ENCODE measurements at regions not wholly inside any gene's neighbourhood (a gene's known extent, or its start where the extent isn't known, plus 50 kb on each side); places are given as distances from the start of the nearest gene placed in this dataset.
A peak's percentile ranks its signal among the peaks of the same experiment; 100 is the strongest.
"Not testable (repeated sequence)": the region's sequence is repeated elsewhere in the genome, so short reads cannot be mapped to it uniquely, and the experiment has no call there.

GRCh38 chrX:23061116-23061515 is 61.4 kb downstream of the DDX53 start:
- FAIRE-seq: no peak
- DNase-seq (ENCODE audit: extremely low spot score, insufficient read length, low read depth): no peak

- no peak for DNase-seq (ENCODE audit: extremely low spot score, insufficient read length, low read depth)
- no peak for FAIRE-seq
Observed at GRCh38 chrX:23062359-23062758, 62.6 kb downstream of the DDX53 start.

DNA sequence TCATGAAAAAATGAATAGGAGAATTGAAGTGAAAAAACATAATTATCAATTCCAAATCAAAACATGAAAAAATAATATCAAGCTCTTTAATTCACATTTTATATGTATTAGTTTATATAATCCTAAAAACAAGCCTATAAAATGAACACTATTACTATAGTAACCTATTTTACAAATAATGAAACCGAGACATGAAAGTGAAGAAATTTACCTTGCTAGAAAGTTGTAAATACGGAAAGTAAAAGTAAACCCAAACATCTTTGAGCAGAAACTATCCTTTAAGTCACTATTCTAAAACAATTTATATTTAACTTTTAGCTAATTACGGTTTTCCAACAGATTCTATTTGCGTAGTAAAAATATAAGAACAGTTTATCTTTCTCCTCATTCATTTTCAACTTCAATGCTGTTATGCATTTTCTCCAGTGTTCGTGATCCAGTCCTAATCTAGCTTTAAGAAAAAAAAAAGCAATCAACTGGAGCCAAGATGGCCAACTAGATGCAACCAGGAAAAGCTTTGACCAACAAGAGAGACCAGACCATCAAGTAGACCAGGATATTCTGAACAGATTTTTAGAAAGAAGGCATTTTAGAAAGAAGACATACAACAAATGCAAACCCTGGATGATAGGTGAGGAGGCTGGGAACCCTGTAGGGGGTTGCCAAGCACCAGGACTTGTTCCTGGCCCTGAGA is 67.0 kb downstream of the DDX53 start:
- FAIRE-seq (no peak), DNase-seq (ENCODE audit: extremely low spot score, insufficient read length, low read depth) (no peak)

GRCh38 chrX:23075461-23075860 is 75.7 kb downstream of the DDX53 start:
- not testable (repeated sequence) for DNase-seq (ENCODE audit: extremely low spot score, insufficient read length, low read depth)
- FAIRE-seq: peak; percentile 83

DNA sequence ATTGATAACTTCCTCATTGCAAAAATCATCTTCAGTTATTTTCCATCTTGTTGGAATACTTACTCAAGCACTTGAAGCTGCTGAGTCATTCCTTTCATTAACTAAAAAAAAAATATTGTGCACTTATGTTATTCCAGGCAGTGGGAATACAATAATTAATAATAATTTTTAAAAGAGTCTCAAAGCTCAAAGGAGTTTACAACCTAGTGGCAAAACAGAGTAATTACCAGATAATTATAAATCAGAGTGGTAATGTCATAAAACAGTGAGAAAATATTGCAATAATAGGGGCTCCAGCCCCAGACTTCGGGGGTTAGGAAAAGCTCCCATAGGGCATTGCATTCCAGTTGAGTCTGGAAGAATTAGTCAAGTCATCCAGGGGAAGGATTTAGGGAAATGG is 79.6 kb downstream of the DDX53 start:
- DNase-seq (ENCODE audit: extremely low spot score, insufficient read length, low read depth): no peak
- no peak for FAIRE-seq

- DNase-seq (ENCODE audit: extremely low spot score, insufficient read length, low read depth) (no peak), FAIRE-seq (no peak)
Observed at GRCh38 chrX:23100826-23101225, 101.1 kb downstream of the DDX53 start.

- FAIRE-seq: no peak
- no peak for DNase-seq (ENCODE audit: extremely low spot score, insufficient read length, low read depth)
Observed at GRCh38 chrX:23103546-23103945, 103.8 kb downstream of the DDX53 start.

- FAIRE-seq (no peak), DNase-seq (ENCODE audit: extremely low spot score, insufficient read length, low read depth) (no peak)
Observed at GRCh38 chrX:23114241-23114640, 114.5 kb downstream of the DDX53 start.

DNA sequence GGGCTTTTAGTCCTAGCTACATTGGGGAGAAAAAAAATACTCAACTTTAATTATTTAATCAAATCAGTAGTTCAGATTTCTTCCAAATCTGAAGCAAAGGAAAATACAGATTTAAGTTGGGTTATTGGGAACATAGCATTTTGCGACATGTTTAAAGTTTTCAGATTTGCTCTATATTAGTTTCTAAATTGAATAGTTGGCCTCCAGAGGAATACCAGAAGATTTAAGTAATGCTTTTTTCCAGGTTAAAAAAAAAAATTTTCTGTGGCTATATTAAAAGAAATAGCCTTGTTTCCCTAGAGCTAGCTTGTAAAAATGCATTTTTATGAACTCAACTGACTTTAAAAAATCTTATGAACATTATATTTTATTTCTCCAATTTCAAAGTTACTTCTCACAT is 115.9 kb downstream of the DDX53 start:
- FAIRE-seq: no peak
- no peak for DNase-seq (ENCODE audit: extremely low spot score, insufficient read length, low read depth)

GRCh38 chrX:23118163-23118562 is 118.4 kb downstream of the DDX53 start:
- FAIRE-seq: no peak
- DNase-seq (ENCODE audit: extremely low spot score, insufficient read length, low read depth): no peak

GRCh38 chrX:23118890-23119527 is 119.2 kb downstream of the DDX53 start:
- FAIRE-seq: no peak
- DNase-seq (ENCODE audit: extremely low spot score, insufficient read length, low read depth): no peak

- no peak for FAIRE-seq
- DNase-seq (ENCODE audit: extremely low spot score, insufficient read length, low read depth): no peak
Observed at GRCh38 chrX:23127586-23127985, 127.8 kb downstream of the DDX53 start.

- FAIRE-seq (no peak), DNase-seq (ENCODE audit: extremely low spot score, insufficient read length, low read depth) (no peak)
Observed at GRCh38 chrX:23133551-23133950, 133.8 kb downstream of the DDX53 start.

- no peak for FAIRE-seq
Observed at GRCh38 chrX:23134136-23134535, 134.4 kb downstream of the DDX53 start.

DNA sequence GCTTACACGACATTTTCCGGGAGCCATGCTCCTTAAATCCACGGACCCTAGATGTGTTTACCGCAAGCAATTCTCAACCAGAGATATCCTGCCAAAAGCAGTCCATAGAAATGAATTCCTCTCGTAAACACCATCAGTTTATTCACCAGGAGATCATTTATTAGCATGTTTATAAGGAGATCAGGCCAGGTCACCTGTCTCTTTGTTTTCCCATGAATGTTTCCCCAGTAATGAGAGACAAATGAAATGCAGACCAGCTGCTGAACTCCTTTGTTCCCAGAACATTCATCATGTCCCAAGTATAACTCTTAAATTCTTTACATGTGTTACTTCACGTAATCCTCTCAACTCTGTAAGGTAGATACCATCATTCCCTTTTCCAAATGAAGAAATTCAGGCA is 137.1 kb downstream of the DDX53 start:
- FAIRE-seq (no peak), DNase-seq (ENCODE audit: extremely low spot score, insufficient read length, low read depth) (no peak)

More at GRCh38 chrX:23134136-23134535, 134.4 kb downstream of the DDX53 start:
- DNase-seq (ENCODE audit: extremely low spot score, insufficient read length, low read depth): no peak

DNA sequence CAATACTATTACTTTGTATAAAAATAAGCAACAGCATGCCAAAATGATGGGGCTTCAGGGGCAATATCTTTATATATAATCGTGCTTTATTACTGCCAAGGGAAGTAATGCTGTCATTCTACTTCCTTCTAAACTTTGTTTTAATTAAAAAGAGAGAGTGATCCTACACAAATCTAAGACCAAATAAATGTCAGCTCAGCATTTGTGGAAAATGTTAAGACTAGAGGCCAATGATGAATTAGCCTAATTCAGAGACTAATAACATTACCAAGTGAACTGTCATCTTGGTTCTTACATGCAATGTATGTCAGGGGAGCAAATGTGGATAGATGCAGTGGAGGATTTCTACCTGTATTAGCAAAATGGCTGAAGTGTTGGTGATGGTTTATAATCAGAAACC is 166.4 kb upstream of the PTCHD1 start:
- FAIRE-seq (no peak), DNase-seq (ENCODE audit: extremely low spot score, insufficient read length, low read depth) (no peak)

DNA sequence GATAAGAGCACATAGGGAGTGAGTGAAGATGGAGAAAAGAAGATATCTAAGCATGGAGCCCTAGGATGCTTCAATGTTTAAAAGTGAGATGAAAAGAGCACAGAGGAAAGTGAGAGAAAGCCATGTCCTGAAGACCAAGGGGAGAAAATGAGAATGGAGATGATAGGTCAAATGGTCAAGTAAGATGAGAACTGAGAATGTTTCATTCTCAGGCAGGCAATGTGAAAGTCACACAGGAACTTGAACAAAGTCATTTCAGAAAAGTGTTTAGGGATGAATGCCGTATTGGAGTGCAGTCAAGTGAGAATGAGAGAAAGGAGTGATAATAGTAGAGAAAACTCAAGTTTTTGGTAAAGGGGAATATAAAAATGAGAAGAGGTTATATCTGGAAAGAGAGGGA is 148.7 kb upstream of the PTCHD1 start:
- no peak for DNase-seq (ENCODE audit: extremely low spot score, insufficient read length, low read depth)
- FAIRE-seq: peak; percentile 73

GRCh38 chrX:23187819-23188218 is 146.8 kb upstream of the PTCHD1 start:
- DNase-seq (ENCODE audit: extremely low spot score, insufficient read length, low read depth) (no peak), FAIRE-seq (no peak)

DNA sequence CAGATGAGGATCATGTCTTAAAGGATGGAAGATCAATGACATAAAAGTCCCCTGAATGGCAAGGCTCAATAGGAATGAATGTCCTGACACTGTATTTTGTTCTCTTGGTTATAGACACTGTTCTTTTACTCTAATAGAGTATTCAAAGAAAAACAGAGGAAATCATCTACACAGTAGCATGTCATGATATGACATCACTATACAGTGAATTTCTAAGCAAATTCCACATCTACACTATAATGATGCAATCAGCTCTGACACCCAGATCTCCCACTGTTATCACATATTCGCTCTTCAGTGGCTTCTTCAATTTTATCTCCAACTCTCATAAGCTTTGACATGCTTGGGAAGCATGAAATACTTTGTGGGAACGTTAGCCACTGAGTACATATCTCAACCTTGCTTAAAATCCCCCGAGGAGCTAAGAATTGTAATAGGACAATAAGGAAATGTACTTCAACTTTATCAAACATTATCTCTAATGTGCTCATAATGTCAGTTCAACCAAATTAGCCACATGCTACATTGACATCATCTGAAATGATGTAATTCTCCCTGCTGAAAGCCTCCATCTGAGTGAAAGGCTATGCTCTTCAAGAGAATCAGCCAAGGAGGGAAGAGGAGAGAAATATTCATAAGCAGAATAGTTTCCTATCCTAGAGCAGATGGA is 139.6 kb upstream of the PTCHD1 start:
- FAIRE-seq (no peak), DNase-seq (ENCODE audit: extremely low spot score, insufficient read length, low read depth) (no peak)

- no peak for FAIRE-seq
- no peak for DNase-seq (ENCODE audit: extremely low spot score, insufficient read length, low read depth)
Observed at GRCh38 chrX:23195761-23196160, 138.9 kb upstream of the PTCHD1 start.

- FAIRE-seq: no peak
Observed at GRCh38 chrX:23201706-23202105, 132.9 kb upstream of the PTCHD1 start.

More at GRCh38 chrX:23201706-23202105, 132.9 kb upstream of the PTCHD1 start:
- no peak for DNase-seq (ENCODE audit: extremely low spot score, insufficient read length, low read depth)

Data from GM18507 (cell line).